ENCODE measurements at regions not wholly inside any gene's neighbourhood (a gene's known extent, or its start where the extent isn't known, plus 50 kb on each side); places are given as distances from the start of the nearest gene placed in this dataset.

DNA sequence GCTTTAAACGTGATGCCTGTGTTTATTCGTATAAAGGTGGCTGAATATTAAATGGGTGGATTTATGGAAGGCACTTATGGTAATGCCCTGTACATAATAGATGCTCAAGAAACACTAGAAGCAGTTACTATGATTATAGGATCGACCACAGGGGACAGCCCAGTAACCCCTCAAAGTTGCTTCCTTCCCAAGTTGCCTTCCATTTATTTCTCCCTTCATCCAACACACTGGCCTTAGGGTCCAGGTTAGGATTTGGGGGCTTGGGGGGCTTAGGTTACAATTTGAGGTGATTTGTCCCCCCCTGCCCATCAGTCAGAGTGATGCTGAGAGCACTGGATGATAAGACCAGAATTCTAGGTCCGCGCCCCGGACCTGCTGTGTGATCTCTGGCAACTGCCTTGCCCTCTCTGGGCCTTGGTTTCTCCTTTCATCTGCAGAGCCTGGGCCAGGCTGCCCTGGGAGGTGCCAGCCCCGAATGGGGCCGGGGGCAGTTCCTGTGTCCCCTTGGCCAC lies 101.5 kb downstream of the CEBPB start:
- TF ChIP-seq, protein P1, sequence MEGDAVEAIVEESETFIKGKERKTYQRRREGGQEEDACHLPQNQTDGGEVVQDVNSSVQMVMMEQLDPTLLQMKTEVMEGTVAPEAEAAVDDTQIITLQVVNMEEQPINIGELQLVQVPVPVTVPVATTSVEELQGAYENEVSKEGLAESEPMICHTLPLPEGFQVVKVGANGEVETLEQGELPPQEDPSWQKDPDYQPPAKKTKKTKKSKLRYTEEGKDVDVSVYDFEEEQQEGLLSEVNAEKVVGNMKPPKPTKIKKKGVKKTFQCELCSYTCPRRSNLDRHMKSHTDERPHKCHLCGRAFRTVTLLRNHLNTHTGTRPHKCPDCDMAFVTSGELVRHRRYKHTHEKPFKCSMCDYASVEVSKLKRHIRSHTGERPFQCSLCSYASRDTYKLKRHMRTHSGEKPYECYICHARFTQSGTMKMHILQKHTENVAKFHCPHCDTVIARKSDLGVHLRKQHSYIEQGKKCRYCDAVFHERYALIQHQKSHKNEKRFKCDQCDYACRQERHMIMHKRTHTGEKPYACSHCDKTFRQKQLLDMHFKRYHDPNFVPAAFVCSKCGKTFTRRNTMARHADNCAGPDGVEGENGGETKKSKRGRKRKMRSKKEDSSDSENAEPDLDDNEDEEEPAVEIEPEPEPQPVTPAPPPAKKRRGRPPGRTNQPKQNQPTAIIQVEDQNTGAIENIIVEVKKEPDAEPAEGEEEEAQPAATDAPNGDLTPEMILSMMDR (IDR thresholded peaks at IDR 0.05; ENCODE audit: control insufficient read depth, extremely low read depth, insufficient read depth): no peak
- DNase-seq (ENCODE audit: low read depth): no peak
- no peak overlapping the region for H3K4me3 ChIP-seq (ENCODE audit: low read depth, low read length)

DNA sequence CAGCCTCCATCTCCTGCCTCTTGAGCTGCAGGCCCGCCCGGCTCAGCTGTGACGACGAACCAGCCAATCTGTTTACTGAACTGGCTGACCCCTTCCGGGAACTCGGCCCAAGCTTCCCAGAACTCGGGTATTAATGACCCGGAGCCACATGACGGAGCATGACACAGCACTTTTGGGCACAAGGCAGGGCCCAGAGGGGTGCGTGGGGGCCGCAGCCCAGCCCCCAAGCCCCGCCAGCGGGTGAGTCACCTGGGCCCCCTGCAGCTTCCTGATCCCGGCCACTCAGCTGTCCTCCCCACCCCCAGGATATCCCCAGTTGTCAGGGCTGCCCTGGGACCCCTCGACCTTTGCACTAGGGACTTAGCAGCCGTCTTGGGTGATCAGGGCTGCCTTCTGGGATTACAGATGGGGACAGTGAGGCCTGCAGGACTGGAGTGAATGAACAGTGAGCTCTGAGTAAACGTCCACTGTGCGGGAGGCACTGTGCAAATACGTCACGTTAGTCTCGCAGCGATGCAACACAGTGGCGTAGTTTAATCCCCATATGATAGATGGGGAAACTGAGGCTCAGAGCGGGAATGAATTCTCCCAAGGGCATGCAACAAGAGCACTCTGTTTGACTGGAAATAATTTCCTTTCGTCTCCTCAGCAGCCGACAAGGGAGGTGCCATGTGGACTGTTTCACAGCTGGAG lies 102.1 kb downstream of the CEBPB start:
- H3K4me3 ChIP-seq (ENCODE audit: low read depth, low read length): no peak overlapping the region
- no peak for DNase-seq (ENCODE audit: low read depth)
- TF ChIP-seq, protein P1 (IDR thresholded peaks at IDR 0.05; ENCODE audit: control insufficient read depth, extremely low read depth, insufficient read depth): no peak

DNA sequence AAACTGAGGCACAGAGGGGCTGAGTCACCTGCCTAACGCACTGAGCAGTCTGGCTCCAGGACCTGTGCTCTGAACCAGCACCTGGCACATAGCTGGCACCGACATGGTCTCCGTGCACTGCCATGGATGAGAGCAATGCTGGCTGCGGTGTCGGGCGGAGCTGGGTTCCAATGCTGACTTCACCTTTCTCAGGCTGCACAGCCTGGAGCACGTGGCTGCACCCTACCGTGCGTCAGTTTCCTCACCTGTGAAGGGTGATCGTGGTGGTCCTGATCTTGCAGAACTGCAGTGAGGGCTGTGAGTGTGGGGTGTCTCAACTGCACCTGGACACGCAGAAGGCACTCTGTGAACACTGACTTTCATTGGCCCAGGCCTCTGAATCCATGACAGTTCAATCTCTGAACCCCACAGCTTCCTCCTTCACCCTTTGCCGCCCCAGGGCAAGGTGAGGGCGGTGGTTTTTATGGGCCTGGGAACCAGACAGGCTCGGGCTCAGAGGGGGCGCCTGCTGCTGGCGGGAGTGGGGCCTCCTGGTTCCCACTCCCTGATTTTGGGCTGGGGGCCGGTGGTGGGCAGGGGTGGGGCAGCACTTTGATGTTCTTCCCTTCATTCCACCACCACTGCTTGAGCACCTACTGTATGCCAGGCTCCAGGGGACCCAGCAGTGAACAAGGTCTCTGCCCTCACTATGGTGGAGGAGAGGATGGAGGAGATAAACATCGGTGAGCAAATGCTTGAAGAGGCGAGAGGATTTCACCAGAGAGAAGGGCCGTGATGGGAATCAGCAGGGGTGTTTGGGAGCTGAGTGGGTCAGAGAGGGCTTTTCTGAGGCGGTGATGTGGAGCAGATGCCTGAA lies 102.9 kb downstream of the CEBPB start:
- TF ChIP-seq, protein P1 (IDR thresholded peaks at IDR 0.05; ENCODE audit: control insufficient read depth, extremely low read depth, insufficient read depth): no peak
- H3K4me3 ChIP-seq (ENCODE audit: low read depth, low read length): no peak overlapping the region
- no peak for DNase-seq (ENCODE audit: low read depth)

DNA sequence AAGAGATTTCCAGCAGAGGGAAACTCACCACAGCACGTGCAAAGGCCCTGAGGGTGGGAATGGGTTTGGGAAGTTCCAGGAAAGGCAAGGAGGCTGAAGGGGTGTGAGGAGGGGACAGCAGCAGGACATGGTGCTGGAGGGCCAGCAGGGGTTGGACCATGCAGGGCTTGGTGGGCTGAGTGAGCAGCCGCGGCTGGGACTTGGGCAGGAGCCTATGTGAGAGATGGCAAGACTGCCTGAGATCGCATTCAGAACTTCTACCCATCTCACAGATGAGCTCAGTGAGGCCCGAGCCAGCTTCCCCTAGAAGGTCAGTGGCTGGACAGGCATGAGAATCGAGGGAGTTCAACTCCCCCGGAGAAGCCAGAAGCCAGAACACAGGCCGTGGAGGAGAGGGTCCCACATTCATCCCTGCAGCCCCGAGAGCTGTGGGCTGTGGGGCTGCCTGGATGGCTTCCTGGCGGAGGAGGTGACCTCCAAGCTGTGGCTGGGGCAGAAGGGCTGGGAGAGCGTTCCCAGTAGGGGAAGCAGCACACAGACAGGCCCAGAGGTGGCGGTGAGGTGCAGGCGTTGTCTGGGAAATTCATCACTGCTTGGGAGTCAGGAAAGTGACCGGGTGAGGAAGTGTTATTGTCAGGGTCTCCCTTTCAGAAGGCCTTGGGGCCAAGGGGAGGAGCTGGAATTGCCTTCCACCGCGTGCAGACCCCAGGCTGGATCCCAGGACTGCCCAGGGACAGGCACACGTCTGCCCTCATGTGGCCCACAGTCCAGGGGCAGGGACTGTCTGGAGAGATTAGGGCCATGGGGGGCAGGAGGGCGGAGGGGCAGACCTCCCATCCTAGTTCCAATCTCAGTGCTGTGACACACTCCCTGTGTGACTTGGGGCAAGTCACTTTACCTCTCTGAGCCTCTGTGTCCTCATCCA lies 103.8 kb downstream of the CEBPB start:
- DNase-seq (ENCODE audit: low read depth): no peak
- no peak overlapping the region for H3K4me3 ChIP-seq (ENCODE audit: low read depth, low read length)
- TF ChIP-seq, protein P1 (IDR thresholded peaks at IDR 0.05; ENCODE audit: control insufficient read depth, extremely low read depth, insufficient read depth): no peak

GRCh38 chr20:50295345-50295744 lies 104.7 kb downstream of the CEBPB start:
- no peak for DNase-seq (ENCODE audit: low read depth)

More at GRCh38 chr20:50295345-50295744, 104.7 kb downstream of the CEBPB start:
- no peak overlapping the region for H3K4me3 ChIP-seq (ENCODE audit: low read depth, low read length)
- TF ChIP-seq, protein P1 (IDR thresholded peaks at IDR 0.05; ENCODE audit: control insufficient read depth, extremely low read depth, insufficient read depth): no peak

Measured in LNCaP clone FGC (cell line).